HG03565 (cell line): ENCODE measurements at regions not wholly inside any gene's neighbourhood (a gene's known extent, or its start where the extent isn't known, plus 50 kb on each side); places are given as distances from the start of the nearest gene placed in this dataset.
"Not testable (repeated sequence)": the region's sequence is repeated elsewhere in the genome, so short reads cannot be mapped to it uniquely, and the experiment has no call there.

Source experiments
- ATAC-seq: cut with Tn5 transposase; IDR thresholded peaks from one replicate; pipeline ENCODE4 v1.9.1; 2021; ENCODE audit warnings: mild to moderate bottlenecking, moderate library complexity; ENCODE audit not compliant: unreplicated experiment

- ATAC-seq: no peak
These were observed 599.9 kb downstream of the TMEM182 start for GRCh38 chr2:103361712-103362111.

GRCh38 chr2:103363639-103364038 is 601.8 kb downstream of the TMEM182 start:
- ATAC-seq: no peak

- ATAC-seq: no peak
These were observed 602.3 kb downstream of the TMEM182 start for GRCh38 chr2:103364177-103364576.

GRCh38 chr2:103365071-103365470 is 603.2 kb downstream of the TMEM182 start:
- ATAC-seq: no peak

GRCh38 chr2:103367877-103368276 is 606.0 kb downstream of the TMEM182 start:
- ATAC-seq: no peak

GRCh38 chr2:103383541-103383940 is 621.7 kb downstream of the TMEM182 start:
- no peak for ATAC-seq

- no peak for ATAC-seq
These were observed 625.0 kb downstream of the TMEM182 start for GRCh38 chr2:103386872-103387271.

- ATAC-seq: no peak
These were observed 626.1 kb downstream of the TMEM182 start for GRCh38 chr2:103387888-103388287.

DNA sequence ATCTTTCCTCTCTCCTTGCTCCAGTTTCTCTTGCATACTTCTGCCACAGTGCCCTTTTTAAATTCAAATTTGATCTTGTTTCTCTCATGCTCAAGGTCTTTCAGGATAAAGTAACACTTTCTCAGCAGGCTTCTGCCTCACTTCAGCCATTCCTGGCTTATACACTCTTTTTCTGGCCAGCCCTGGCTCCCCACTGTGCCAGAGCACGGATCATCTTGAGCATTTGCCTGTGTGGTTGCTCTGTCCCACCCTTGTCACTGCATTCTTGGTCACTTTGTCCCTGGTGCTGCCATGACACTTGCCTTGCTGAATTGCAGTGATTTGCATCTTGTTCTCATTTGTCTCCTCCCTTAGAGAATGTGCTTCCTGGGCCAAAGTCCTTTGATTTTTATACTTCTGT is 634.3 kb downstream of the TMEM182 start:
- no peak for ATAC-seq

GRCh38 chr2:103401621-103402020 is 639.8 kb downstream of the TMEM182 start:
- no peak for ATAC-seq

DNA sequence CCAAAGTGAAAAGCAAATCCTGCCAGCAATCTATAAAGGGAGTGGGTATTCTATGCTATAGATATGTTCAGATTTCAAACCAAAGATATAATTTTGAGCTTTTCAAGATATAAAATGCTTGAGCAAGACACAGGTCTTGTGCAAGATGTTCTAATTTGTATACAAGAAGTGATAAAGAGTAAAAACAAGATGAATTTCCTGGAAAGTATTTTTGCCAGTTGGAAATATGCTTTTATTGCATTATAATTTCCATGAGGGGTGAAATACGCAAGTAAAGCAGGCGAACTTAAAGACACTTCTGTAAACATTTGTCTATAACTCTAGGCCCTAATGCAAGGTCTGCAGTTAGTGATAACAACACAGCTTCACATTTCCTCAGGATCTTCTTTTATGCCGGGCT is 640.5 kb downstream of the TMEM182 start:
- ATAC-seq: no peak

- ATAC-seq: no peak
These were observed 641.1 kb downstream of the TMEM182 start for GRCh38 chr2:103402944-103403343.

DNA sequence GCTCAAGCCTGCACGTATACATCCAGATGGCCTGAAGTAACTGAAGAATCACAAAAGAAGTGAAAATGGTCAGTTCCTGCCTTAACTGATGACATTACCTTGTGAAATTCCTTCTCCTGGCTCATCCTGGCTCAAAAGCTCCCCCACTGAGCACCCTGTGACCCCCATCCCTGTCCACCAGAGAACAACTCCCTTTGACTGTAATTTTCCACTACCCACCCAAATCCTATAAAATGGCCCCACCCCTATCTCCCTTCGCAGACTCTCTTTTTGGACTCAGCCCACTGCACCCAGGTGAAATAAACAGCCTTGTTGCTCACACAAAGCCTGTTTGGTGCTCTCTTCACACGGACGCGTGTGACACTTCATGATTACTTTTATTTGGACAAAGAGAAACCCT is 641.6 kb downstream of the TMEM182 start:
- ATAC-seq: not testable (repeated sequence)

- ATAC-seq: no peak
These were observed 648.4 kb downstream of the TMEM182 start for GRCh38 chr2:103410221-103410620.

DNA sequence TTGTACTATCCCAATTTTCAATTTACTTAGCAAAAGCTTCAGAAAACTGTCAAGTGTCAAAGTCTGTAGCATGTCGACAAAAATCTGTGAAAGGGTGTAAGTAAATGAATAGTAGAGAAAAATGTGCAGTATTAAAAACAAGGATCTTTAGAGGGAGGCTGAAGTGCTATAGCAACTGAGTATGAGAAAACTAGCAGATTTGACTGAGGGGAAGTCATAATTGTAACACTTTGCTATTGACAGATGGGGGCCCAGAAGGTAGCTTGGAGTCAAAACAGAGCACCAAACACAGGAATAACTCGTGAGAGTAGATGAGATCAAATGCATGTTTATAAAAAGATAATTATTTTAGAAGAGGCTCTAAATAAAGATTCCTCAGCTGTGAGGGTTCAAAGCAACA is 657.7 kb downstream of the TMEM182 start:
- no peak for ATAC-seq

- no peak for ATAC-seq
These were observed 661.3 kb downstream of the TMEM182 start for GRCh38 chr2:103423100-103423499.

GRCh38 chr2:103427567-103427966 is 665.7 kb downstream of the TMEM182 start:
- ATAC-seq: no peak

DNA sequence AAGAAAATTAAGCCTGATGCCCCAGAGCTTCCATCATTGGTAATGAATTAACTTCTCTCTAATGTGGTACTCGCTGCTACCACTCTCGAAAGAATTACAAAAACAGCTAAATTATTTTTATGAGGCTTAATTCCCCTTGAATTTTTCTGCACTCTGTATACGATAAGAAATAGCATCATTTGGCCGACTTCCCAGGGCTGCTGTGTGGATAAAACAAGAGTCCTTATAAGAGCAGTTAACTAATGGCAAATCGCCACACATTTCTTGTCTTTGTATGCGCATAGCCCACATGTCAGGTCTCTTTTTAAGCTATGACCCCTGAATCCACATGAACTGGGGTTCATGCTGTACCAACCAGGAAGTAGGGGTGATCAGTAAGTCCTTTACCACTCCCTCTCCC is 668.4 kb downstream of the TMEM182 start:
- ATAC-seq: no peak

GRCh38 chr2:103435010-103435409 is 673.2 kb downstream of the TMEM182 start:
- ATAC-seq: no peak

GRCh38 chr2:103437161-103437560 is 675.3 kb downstream of the TMEM182 start:
- no peak for ATAC-seq

GRCh38 chr2:103445347-103445746 is 683.5 kb downstream of the TMEM182 start:
- no peak for ATAC-seq

DNA sequence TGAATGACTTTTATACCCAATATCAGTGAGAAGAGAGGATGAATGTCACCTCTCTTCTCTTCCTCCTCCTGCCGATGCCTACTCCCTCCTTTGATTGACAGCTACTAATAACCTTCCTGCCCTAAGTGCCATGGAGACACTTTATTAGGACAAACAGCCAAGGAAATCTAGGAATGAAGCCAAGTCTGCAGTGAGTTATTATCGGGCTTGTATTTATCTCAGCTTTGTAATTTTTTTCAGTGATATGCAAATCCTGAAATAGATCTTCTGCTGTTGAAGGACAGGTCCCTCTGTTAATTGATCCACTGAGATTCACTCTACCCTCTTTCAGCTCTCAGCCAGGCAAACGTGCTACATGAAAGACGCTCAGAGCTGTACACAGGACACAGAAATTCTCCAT is 686.7 kb downstream of the TMEM182 start:
- ATAC-seq: no peak

GRCh38 chr2:103451283-103451682 is 689.5 kb downstream of the TMEM182 start:
- no peak for ATAC-seq

- no peak for ATAC-seq
These were observed 697.5 kb downstream of the TMEM182 start for GRCh38 chr2:103459283-103459682.
